Fibroblast of skin of back (primary cell): ENCODE measurements at regions not wholly inside any gene's neighbourhood (a gene's known extent, or its start where the extent isn't known, plus 50 kb on each side); places are given as distances from the start of the nearest gene placed in this dataset.

Experiments used
- DNase-seq: peaks from one replicate; pipeline ENCODE4 v3.0.0-alpha.2; 2013

- no peak for DNase-seq
Observed at GRCh38 chr10:130983749-130984148, 327.8 kb downstream of the TCERG1L start.

- no peak for DNase-seq
Observed at GRCh38 chr10:130984686-130985085, 326.8 kb downstream of the TCERG1L start.

- no peak for DNase-seq
Observed at GRCh38 chr10:130985158-130985753, 326.3 kb downstream of the TCERG1L start.

GRCh38 chr10:130986846-130987245, 324.7 kb downstream of the TCERG1L start:
- no peak for DNase-seq

GRCh38 chr10:130987401-130987800, 324.1 kb downstream of the TCERG1L start:
- no peak for DNase-seq

- DNase-seq: no peak
Observed at GRCh38 chr10:130989670-130990232, 321.8 kb downstream of the TCERG1L start.

- no peak for DNase-seq
Observed at GRCh38 chr10:130990486-130990885, 321.0 kb downstream of the TCERG1L start.

- no peak for DNase-seq
Observed at GRCh38 chr10:130992802-130993523, 318.6 kb downstream of the TCERG1L start.

GRCh38 chr10:130993612-130994011, 317.9 kb downstream of the TCERG1L start:
- DNase-seq: no peak

GRCh38 chr10:130994191-130994590, 317.3 kb downstream of the TCERG1L start:
- no peak for DNase-seq

GRCh38 chr10:130994845-130995244, 316.7 kb downstream of the TCERG1L start:
- no peak for DNase-seq

- DNase-seq: no peak
Observed at GRCh38 chr10:130997267-130998045, 314.1 kb downstream of the TCERG1L start.

- DNase-seq: no peak
Observed at GRCh38 chr10:130998046-130998435, 313.5 kb downstream of the TCERG1L start.

GRCh38 chr10:130998642-130999041, 312.9 kb downstream of the TCERG1L start:
- no peak for DNase-seq

GRCh38 chr10:130999376-131000202, 311.9 kb downstream of the TCERG1L start:
- no peak for DNase-seq

GRCh38 chr10:131000244-131000643, 311.3 kb downstream of the TCERG1L start:
- no peak for DNase-seq

- DNase-seq: no peak
Observed at GRCh38 chr10:131000743-131001142, 310.8 kb downstream of the TCERG1L start.

GRCh38 chr10:131001438-131001837, 310.1 kb downstream of the TCERG1L start:
- DNase-seq: no peak

- no peak for DNase-seq
Observed at GRCh38 chr10:131002031-131002861, 309.3 kb downstream of the TCERG1L start.

- DNase-seq: no peak
Observed at GRCh38 chr10:131003455-131003854, 308.1 kb downstream of the TCERG1L start.

GRCh38 chr10:131004276-131004675, 307.2 kb downstream of the TCERG1L start:
- no peak for DNase-seq
